IMR-90 (cell line): ENCODE measurements at regions not wholly inside any gene's neighbourhood (a gene's known extent, or its start where the extent isn't known, plus 50 kb on each side); places are given as distances from the start of the nearest gene placed in this dataset.

Source experiments
- ATAC-seq: fragments of 200-7000 bp; cut with Tn5 transposase; 2 replicates; pipeline ENCODE4 v1.9.1; 2020; ENCODE audit warnings: low read depth, mild to moderate bottlenecking, moderate library complexity
- BruUV-seq: library from RNA; stranded (reverse); fragments of 400-500 nt; replicated peaks from 2 replicates; lab custom pipeline; 2021; lab: Mats Ljungman, UMichigan
- CTCF ChIA-PET: fragments of 300-600 bp; formaldehyde crosslinking; extraction: SDS; loops from one replicate; lab custom pipeline; 2021; ENCODE audit warnings: antibody characterized with exemption; lab: Yijun Ruan, JAX
- POLR2A ChIA-PET: fragments of 300-600 bp; sonication (Branson Sonifier 250); formaldehyde crosslinking; loops from one replicate; lab custom pipeline; 2022; ENCODE audit warnings: antibody characterized with exemption; ENCODE audit not compliant: unreplicated experiment; lab: Charles Lee
- DNase-seq: peaks from one replicate; pipeline ENCODE4 v3.0.0; 2013
- H2AFZ ChIP-seq: replicated peaks from 2 replicates; pipeline ENCODE3; 2013; ENCODE audit warnings: low read length, mild to moderate bottlenecking; ENCODE audit not compliant: poor library complexity
- H2AK5ac ChIP-seq: 2 replicates; pipeline ENCODE4 v1.6.1; 2013; ENCODE audit warnings: low read depth, low read length, inconsistent platforms
- H2AK9ac ChIP-seq: replicated peaks from 2 replicates; pipeline ENCODE3; 2013; ENCODE audit warnings: mild to moderate bottlenecking, low read depth, low read length, moderate library complexity; ENCODE audit not compliant: poor library complexity
- H2BK120ac ChIP-seq: 2 replicates; pipeline ENCODE4 v1.6.1; 2013; ENCODE audit warnings: low read depth, low read length, inconsistent platforms
- H2BK15ac ChIP-seq: 3 replicates; pipeline ENCODE4 v1.6.1; 2013; ENCODE audit warnings: low read depth, low read length, inconsistent platforms
- H2BK20ac ChIP-seq: 2 replicates; pipeline ENCODE4 v1.6.1; 2013; ENCODE audit warnings: low read depth, mild to moderate bottlenecking, inconsistent platforms, low read length, moderate library complexity
- H2BK5ac ChIP-seq: 2 replicates; pipeline ENCODE4 v1.6.1; 2013; ENCODE audit warnings: mild to moderate bottlenecking, low read depth, low read length, inconsistent platforms; ENCODE audit not compliant: poor library complexity, severe bottlenecking
- H3K14ac ChIP-seq: replicated peaks from 2 replicates; pipeline ENCODE4 v1.6.1; 2013; ENCODE audit warnings: low read depth, low read length, inconsistent platforms
- H3K18ac ChIP-seq: 2 replicates; pipeline ENCODE4 v1.6.1; 2013; ENCODE audit warnings: low read depth, low read length, control low read depth
- H3K23ac ChIP-seq: 2 replicates; pipeline ENCODE4 v1.6.1; 2013; ENCODE audit warnings: low read depth, low read length, inconsistent platforms
- H3K27ac ChIP-seq: 2 replicates; pipeline ENCODE4 v1.5.1; 2013; ENCODE audit warnings: mild to moderate bottlenecking, control low read depth, low read length; ENCODE audit not compliant: insufficient read depth
- H3K27me3 ChIP-seq: 2 replicates; pipeline ENCODE4 v1.6.1; 2013; ENCODE audit warnings: low read length; ENCODE audit not compliant: control insufficient read depth, insufficient read depth
- H3K36me3 ChIP-seq: 2 replicates; pipeline ENCODE4 v1.6.1; 2013; ENCODE audit warnings: low read length, mixed read lengths; ENCODE audit not compliant: control insufficient read depth, insufficient read depth
- H3K4ac ChIP-seq: 2 replicates; pipeline ENCODE4 v1.6.1; 2013; ENCODE audit warnings: low read depth, low read length, inconsistent platforms
- H3K4me1 ChIP-seq: 2 replicates; pipeline ENCODE4 v1.6.1; 2013; ENCODE audit warnings: low read length, mixed read lengths; ENCODE audit not compliant: control insufficient read depth, insufficient read depth
- H3K4me2 ChIP-seq: 2 replicates; pipeline ENCODE4 v1.6.1; 2013; ENCODE audit warnings: low read depth, mild to moderate bottlenecking, control low read depth, low read length, moderate library complexity
- H3K4me3 ChIP-seq: 2 replicates; pipeline ENCODE4 v1.5.1; 2013; ENCODE audit warnings: low read depth, mild to moderate bottlenecking, control low read depth, low read length, moderate library complexity; ENCODE audit not compliant: insufficient read depth
- H3K56ac ChIP-seq: 2 replicates; pipeline ENCODE4 v1.6.1; 2013; ENCODE audit warnings: low read length, inconsistent platforms; ENCODE audit not compliant: insufficient read depth; ENCODE audit errors: extremely low read depth
- H3K79me1 ChIP-seq, 2 experiments: 2 replicates each; pipeline ENCODE4 v1.6.1; 2013; ENCODE audit warnings: low read length in 2 of 2, inconsistent platforms in 1 of 2, low read depth in 1 of 2
- H3K9ac ChIP-seq: 2 replicates; pipeline ENCODE4 v1.6.1; 2013; ENCODE audit warnings: low read depth, low read length, control low read depth
- H3K9me1 ChIP-seq: 2 replicates; pipeline ENCODE4 v1.6.1; 2013; ENCODE audit warnings: low read length, inconsistent platforms; ENCODE audit not compliant: insufficient read depth
- H3K9me3 ChIP-seq: 2 replicates; pipeline ENCODE4 v1.6.1; 2013; ENCODE audit warnings: low read length; ENCODE audit not compliant: control insufficient read depth, insufficient read depth
- H4K20me1 ChIP-seq: 2 replicates; pipeline ENCODE4 v1.6.1; 2013; ENCODE audit warnings: low read length, inconsistent platforms; ENCODE audit not compliant: insufficient read depth
- H4K5ac ChIP-seq: 2 replicates; pipeline ENCODE4 v1.6.1; 2013; ENCODE audit warnings: mild to moderate bottlenecking, low read depth, low read length, control low read depth
- H4K8ac ChIP-seq, 2 experiments: 2 replicates each; pipeline ENCODE4 v1.6.1; 2013; ENCODE audit warnings: low read depth in 2 of 2, low read length in 2 of 2, control low read depth in 1 of 2, inconsistent platforms in 1 of 2
- H4K91ac ChIP-seq: 2 replicates; pipeline ENCODE4 v1.6.1; 2013; ENCODE audit warnings: low read depth, low read length, inconsistent platforms; ENCODE audit not compliant: insufficient read depth
- BHLHE40 ChIP-seq: fragments of 150-350 bp; IDR thresholded peaks from 2 replicates; pipeline ENCODE4 v1.6.1; 2016; ENCODE audit warnings: mild to moderate bottlenecking, low read depth, low read length
- FOS ChIP-seq: fragments of 150-350 bp; IDR thresholded peaks from 2 replicates; pipeline ENCODE4 v1.6.1; 2016; ENCODE audit warnings: low read depth, low read length
- MAFK ChIP-seq: IDR thresholded peaks from 2 replicates; pipeline ENCODE4 v1.6.1; 2012; ENCODE audit warnings: low read depth, low read length, improper control_type of control experiment
- MAZ ChIP-seq: IDR thresholded peaks from 2 replicates; pipeline ENCODE4 v1.6.1; 2012; ENCODE audit warnings: low read depth, mild to moderate bottlenecking, low read length, improper control_type of control experiment, moderate library complexity, borderline replicate concordance
- NFE2L2 ChIP-seq: fragments of 150-350 bp; IDR thresholded peaks from 2 replicates; pipeline ENCODE4 v1.6.1; 2016; ENCODE audit warnings: low read depth, mild to moderate bottlenecking, low read length
- RAD21 ChIP-seq: IDR thresholded peaks from 2 replicates; pipeline ENCODE4 v1.6.1; 2012; ENCODE audit warnings: low read length, improper control_type of control experiment
- RCOR1 ChIP-seq: IDR thresholded peaks from 2 replicates; pipeline ENCODE4 v1.6.1; 2012; ENCODE audit warnings: mild to moderate bottlenecking, low read length, improper control_type of control experiment; ENCODE audit not compliant: insufficient replicate concordance
- whole genome bisulfite sequencing, 2 experiments: methylation state at CpG; one replicate each; pipeline versions ENCODE4 v1.1.5 to v1.1.7; 2013; ENCODE audit warnings: missing lambda C conversion rate in 2 of 2; ENCODE audit not compliant: insufficient read length in 1 of 2; ENCODE audit errors: extremely low coverage in 2 of 2; 5-methylcytosine and 5-hydroxymethylcytosine counted together
- dilution Hi-C: fragments of 300-500 bp; cut with HindIII; formaldehyde crosslinking; loops from one replicate; pipeline ENCODE4 v1.14.3; 2018; ENCODE audit warnings: low sequenced_read_pairs; ENCODE audit not compliant: unreplicated experiment
- in situ Hi-C: fragments of 300-500 bp; cut with MboI; formaldehyde crosslinking; loops from 3 replicates; pipeline ENCODE4 v1.14.3; 2019; ENCODE audit warnings: low sequenced_read_pairs, inconsistent platforms, mixed read lengths
- intact Hi-C: fragments of 100-400 bp; cut with micrococcal nuclease; formaldehyde crosslinking; loops from 2 replicates; pipeline ENCODE4 v1.10.0; 2022
- TF ChIP-seq, protein P1 (sequence below): fragments of 150-350 bp; IDR thresholded peaks from 2 replicates; pipeline ENCODE4 v1.6.1; 2016; ENCODE audit warnings: low read depth, mild to moderate bottlenecking, low read length, moderate library complexity, borderline replicate concordance

DNA sequence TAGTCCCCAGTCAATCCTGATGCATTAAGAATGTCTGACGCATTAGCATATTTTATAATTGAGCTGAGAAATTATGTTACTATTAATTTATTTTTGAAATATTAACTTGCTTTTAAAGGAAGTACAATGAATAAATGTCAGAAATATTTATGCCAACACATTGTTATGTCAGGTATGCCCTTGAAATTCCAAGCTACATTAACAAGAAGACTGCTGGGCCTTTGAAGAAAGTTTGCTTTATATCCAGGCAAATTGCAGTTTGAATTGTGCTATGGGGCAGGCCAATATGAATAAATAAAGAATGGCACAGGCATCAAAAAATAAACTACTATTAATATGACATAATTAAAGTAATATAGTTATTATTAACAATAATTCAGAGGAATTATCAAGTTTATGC, 1391.3 kb downstream of the PLA2G4A start:
- no peak overlapping the region for H2BK120ac ChIP-seq
- no peak overlapping the region for H3K4ac ChIP-seq
- no TSS peak for BruUV-seq
- intact Hi-C loops (no loop called here), in situ Hi-C loops (no loop called here), dilution Hi-C loops (no loop called here)
- TF ChIP-seq MAZ (no peak), RCOR1 (no peak), RAD21 (no peak), FOS (no peak), NFE2L2 (no peak), BHLHE40 (no peak), MAFK (no peak)
- TF ChIP-seq, protein P1, sequence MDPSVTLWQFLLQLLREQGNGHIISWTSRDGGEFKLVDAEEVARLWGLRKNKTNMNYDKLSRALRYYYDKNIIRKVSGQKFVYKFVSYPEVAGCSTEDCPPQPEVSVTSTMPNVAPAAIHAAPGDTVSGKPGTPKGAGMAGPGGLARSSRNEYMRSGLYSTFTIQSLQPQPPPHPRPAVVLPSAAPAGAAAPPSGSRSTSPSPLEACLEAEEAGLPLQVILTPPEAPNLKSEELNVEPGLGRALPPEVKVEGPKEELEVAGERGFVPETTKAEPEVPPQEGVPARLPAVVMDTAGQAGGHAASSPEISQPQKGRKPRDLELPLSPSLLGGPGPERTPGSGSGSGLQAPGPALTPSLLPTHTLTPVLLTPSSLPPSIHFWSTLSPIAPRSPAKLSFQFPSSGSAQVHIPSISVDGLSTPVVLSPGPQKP: no peak
- H2BK20ac ChIP-seq: no peak overlapping the region
- no peak overlapping the region for H4K8ac ChIP-seq
- H3K9me3 ChIP-seq: no peaks in the 10 kb centered on the region
- H2AK5ac ChIP-seq: no peak overlapping the region
- H2BK15ac ChIP-seq: no peak overlapping the region
- no peaks in the 10 kb centered on the region for H4K20me1 ChIP-seq
- no peak overlapping the region for H3K4me3 ChIP-seq
- H2AFZ ChIP-seq: no peak overlapping the region
- H3K27me3 ChIP-seq: no peaks in the 10 kb centered on the region
- no peak overlapping the region for H3K18ac ChIP-seq
- POLR2A ChIA-PET: no interaction called here
- no peaks in the 10 kb centered on the region for H3K4me1 ChIP-seq
- H3K36me3 ChIP-seq: no peaks in the 10 kb centered on the region
- CTCF ChIA-PET: interaction anchor here (0.7 kb wide), 1 partner anchor 18 kb away, joined by 3 read pairs; no protein-coding TSS in a partner anchor
- no peak overlapping the region for H3K14ac ChIP-seq
- H2AK9ac ChIP-seq: no peak overlapping the region
- H3K23ac ChIP-seq: no peak overlapping the region
- no peak overlapping the region for H2BK5ac ChIP-seq
- H3K56ac ChIP-seq: no peak overlapping the region
- no peak overlapping the region for H3K27ac ChIP-seq
- H3K9me1 ChIP-seq: no peaks in the 10 kb centered on the region
- H3K9ac ChIP-seq: no peak overlapping the region
- ATAC-seq (no peak), DNase-seq (no peak)
- no peak overlapping the region for H3K4me2 ChIP-seq
- no peak overlapping the region for H4K91ac ChIP-seq
- no CpG with 5 or more reads among the region's 1 CpG for WGBS, 2 experiments
- H3K79me1 ChIP-seq: no peaks in the 10 kb centered on the region
- H4K5ac ChIP-seq: no peak overlapping the region
